ENCODE measurements at regions not wholly inside any gene's neighbourhood (a gene's known extent, or its start where the extent isn't known, plus 50 kb on each side); places are given as distances from the start of the nearest gene placed in this dataset.

GRCh38 chr14:82270286-82270685 is 736.6 kb upstream of the SEL1L start (continued):
- no peak for TF ChIP-seq REST (IDR thresholded peaks at IDR 0.05; ENCODE audit: unreplicated experiment)

GRCh38 chr14:82298811-82299210 is 765.2 kb upstream of the SEL1L start:
- no peak for ATAC-seq
- no peak overlapping the region for H3K4me3 Mint-ChIP-seq

More at GRCh38 chr14:82298811-82299210, 765.2 kb upstream of the SEL1L start:
- TF ChIP-seq NANOG (IDR thresholded peaks at IDR 0.05; ENCODE audit: borderline replicate concordance) (no peak), ZNF462 (CRISPR knock-in tag; IDR thresholded peaks at IDR 0.05) (no peak), EZH2phosphoT487 (IDR thresholded peaks at IDR 0.05; ENCODE audit: unreplicated experiment) (no peak), POLR2AphosphoS5 (IDR thresholded peaks at IDR 0.05; ENCODE audit: low read depth) (no peak), ZNF114 (CRISPR knock-in tag; IDR thresholded peaks at IDR 0.05) (no peak)
- no peak overlapping the region for H3K27ac ChIP-seq (ENCODE audit: low read depth)
- H3K4me2 ChIP-seq = no peak overlapping the region
- H3K79me2 ChIP-seq (replicated peaks; ENCODE audit: insufficient read depth) = no peaks in the 10 kb centered on the region
- Mint-ChIP-seq H3K27ac (no peak overlapping the region), H3K36me3 (ENCODE audit: low read depth) (0 out of 3 replicates have a peak, but pooled peaks cover 4% of the 10 kb centered on the region), H3K27me3 (ENCODE audit: insufficient read depth, low read depth, poor library complexity) (no peaks in the 10 kb centered on the region), H3K9me3 (peaks cover 93% of the 10 kb centered on the region), H3K4me1 (no peaks in the 10 kb centered on the region)
- no peaks in the 10 kb centered on the region for H3K27me3 ChIP-seq (ENCODE audit: insufficient read depth)
- DNase-seq (ENCODE audit: low spot score) = no peak
- H3K4me1 ChIP-seq (ENCODE audit: insufficient read depth) = no peaks in the 10 kb centered on the region
- H3K36me3 ChIP-seq (ENCODE audit: insufficient read depth) = no peaks in the 10 kb centered on the region
- no peak overlapping the region for H3K4me3 ChIP-seq
- H2AFZ ChIP-seq = peak overlapping the region; percentile 49; the same call in 1 of the 2 replicates
- no peaks in the 10 kb centered on the region for H3F3A ChIP-seq (replicated peaks; ENCODE audit: low read depth)
- no peaks in the 10 kb centered on the region for H4K20me1 ChIP-seq (replicated peaks; ENCODE audit: insufficient read depth)
- no peaks in the 10 kb centered on the region for H3K9me2 ChIP-seq (ENCODE audit: insufficient read depth)

Data from GM23338 (cell line).